PC-9 (cell line): ENCODE measurements at regions not wholly inside any gene's neighbourhood (a gene's known extent, or its start where the extent isn't known, plus 50 kb on each side); places are given as distances from the start of the nearest gene placed in this dataset.

Experiments used
- BruUV-seq: library from RNA; stranded (reverse); fragments of 400-500 nt; replicated peaks from 2 replicates; lab custom pipeline; 2021; lab: Mats Ljungman, UMichigan
- CTCF ChIA-PET: fragments of 300-600 bp; sonication (Branson Sonifier 250); formaldehyde crosslinking; loops from one replicate; lab custom pipeline; 2022; ENCODE audit warnings: antibody characterized with exemption; lab: Charles Lee
- POLR2A ChIA-PET: fragments of 300-600 bp; sonication (Branson Sonifier 250); formaldehyde crosslinking; loops from one replicate; lab custom pipeline; 2022; ENCODE audit warnings: antibody characterized with exemption; ENCODE audit not compliant: unreplicated experiment; lab: Charles Lee
- DNase-seq, 2 experiments: peaks; one replicate each; pipeline versions ENCODE4 v3.0.0 to v3.0.0-alpha.2; 2015 to 2022; ENCODE audit warnings: mixed read lengths in 1 of 2
- H2AFZ ChIP-seq: fragments of 200-600 bp; sonication (generic); 2 replicates; pipeline ENCODE4 v1.8.1; 2017; ENCODE audit warnings: antibody characterized with exemption
- H3F3A ChIP-seq: fragments of 200-600 bp; sonication (generic); 2 replicates; pipeline ENCODE4 v1.8.1; 2017; ENCODE audit warnings: antibody characterized with exemption, mild to moderate bottlenecking, low read depth; ENCODE audit not compliant: insufficient read depth
- H3K27ac ChIP-seq: fragments of 200-600 bp; sonication (generic); 2 replicates; pipeline ENCODE4 v1.6.1; 2016; ENCODE audit warnings: mixed run types
- H3K27me3 ChIP-seq: fragments of 200-600 bp; sonication (generic); 2 replicates; pipeline ENCODE4 v1.6.1; 2016; ENCODE audit warnings: low read depth, mixed run types; ENCODE audit not compliant: insufficient read depth
- H3K36me3 ChIP-seq: fragments of 200-600 bp; sonication (generic); 2 replicates; pipeline ENCODE4 v1.6.1; 2016; ENCODE audit warnings: low read depth, mixed run types
- H3K4me1 ChIP-seq: fragments of 200-600 bp; sonication (generic); replicated peaks from 2 replicates; pipeline ENCODE4 v1.6.1; 2016; ENCODE audit warnings: mixed run types; ENCODE audit not compliant: insufficient read depth
- H3K4me2 ChIP-seq: fragments of 200-600 bp; sonication (generic); 2 replicates; pipeline ENCODE4 v1.6.1; 2017; ENCODE audit warnings: mixed run types
- H3K4me3 ChIP-seq: fragments of 200-600 bp; sonication (generic); 2 replicates; pipeline ENCODE4 v1.6.1; 2016; ENCODE audit warnings: mixed run types
- H3K79me2 ChIP-seq: fragments of 200-600 bp; sonication (generic); 2 replicates; pipeline ENCODE4 v1.6.1; 2017; ENCODE audit warnings: low read depth, mixed run types
- H3K9me2 ChIP-seq: fragments of 200-600 bp; sonication (generic); 2 replicates; pipeline ENCODE4 v1.8.1; 2017; ENCODE audit warnings: mild to moderate bottlenecking; ENCODE audit not compliant: insufficient read depth
- H3K9me3 ChIP-seq: fragments of 200-600 bp; sonication (generic); 2 replicates; pipeline ENCODE4 v1.8.1; 2016; ENCODE audit warnings: low read depth; ENCODE audit not compliant: insufficient read depth
- H4K20me1 ChIP-seq: fragments of 200-600 bp; sonication (generic); 2 replicates; pipeline ENCODE4 v1.8.1; 2017; ENCODE audit not compliant: insufficient read depth
- EZH2 ChIP-seq: fragments of 200-600 bp; sonication (generic); IDR thresholded peaks from 2 replicates; pipeline ENCODE4 v1.8.0; 2017; ENCODE audit warnings: antibody characterized with exemption, low read depth
- intact Hi-C: fragments of 100-400 bp; cut with micrococcal nuclease; formaldehyde crosslinking; loops from one replicate; pipeline ENCODE4 v1.10.0; 2022; ENCODE audit not compliant: unreplicated experiment
- TF ChIP-seq, protein P1 (sequence below): fragments of 200-600 bp; sonication (generic); conservative IDR thresholded peaks from 2 replicates; pipeline ENCODE4 v1.6.1; 2017; ENCODE audit warnings: mixed run types, antibody characterized with exemption, mild to moderate bottlenecking, moderate library complexity

DNA sequence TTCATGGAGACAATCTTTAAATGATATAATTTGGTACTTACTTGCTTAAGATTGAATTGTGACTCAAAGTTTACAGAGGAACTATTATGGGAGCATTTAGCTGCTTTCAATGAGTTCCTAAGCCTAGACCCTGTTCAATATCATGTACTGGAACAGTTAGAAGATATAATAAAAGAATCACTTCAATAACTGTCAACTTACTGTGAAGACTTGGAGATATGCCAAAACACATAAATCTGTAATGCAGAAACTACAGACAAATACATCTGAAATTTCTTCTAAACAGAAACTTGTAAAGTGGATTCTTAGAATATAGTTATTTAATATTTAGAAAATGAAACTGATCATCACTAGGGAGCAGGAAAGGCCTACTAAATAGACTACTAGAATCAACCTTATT is 259.3 kb downstream of the HLX start:
- ChIA-PET POLR2A (no interaction called here), CTCF (no interaction called here)
- Histone ChIP-seq H3K36me3 (no peaks in the 10 kb centered on the region), H3K4me2 (no peak overlapping the region), H3F3A (no peaks in the 10 kb centered on the region), H4K20me1 (no peaks in the 10 kb centered on the region), H3K4me3 (no peak overlapping the region), H3K27ac (no peak overlapping the region), H3K27me3 (no peaks in the 10 kb centered on the region), H3K9me2 (no peaks in the 10 kb centered on the region), H3K9me3 (no peaks in the 10 kb centered on the region), H3K79me2 (no peaks in the 10 kb centered on the region), H2AFZ (no peak overlapping the region), H3K4me1 (no peaks in the 10 kb centered on the region)
- BruUV-seq, result no TSS peak
- TF ChIP-seq EZH2, result no peak
- TF ChIP-seq, protein P1, sequence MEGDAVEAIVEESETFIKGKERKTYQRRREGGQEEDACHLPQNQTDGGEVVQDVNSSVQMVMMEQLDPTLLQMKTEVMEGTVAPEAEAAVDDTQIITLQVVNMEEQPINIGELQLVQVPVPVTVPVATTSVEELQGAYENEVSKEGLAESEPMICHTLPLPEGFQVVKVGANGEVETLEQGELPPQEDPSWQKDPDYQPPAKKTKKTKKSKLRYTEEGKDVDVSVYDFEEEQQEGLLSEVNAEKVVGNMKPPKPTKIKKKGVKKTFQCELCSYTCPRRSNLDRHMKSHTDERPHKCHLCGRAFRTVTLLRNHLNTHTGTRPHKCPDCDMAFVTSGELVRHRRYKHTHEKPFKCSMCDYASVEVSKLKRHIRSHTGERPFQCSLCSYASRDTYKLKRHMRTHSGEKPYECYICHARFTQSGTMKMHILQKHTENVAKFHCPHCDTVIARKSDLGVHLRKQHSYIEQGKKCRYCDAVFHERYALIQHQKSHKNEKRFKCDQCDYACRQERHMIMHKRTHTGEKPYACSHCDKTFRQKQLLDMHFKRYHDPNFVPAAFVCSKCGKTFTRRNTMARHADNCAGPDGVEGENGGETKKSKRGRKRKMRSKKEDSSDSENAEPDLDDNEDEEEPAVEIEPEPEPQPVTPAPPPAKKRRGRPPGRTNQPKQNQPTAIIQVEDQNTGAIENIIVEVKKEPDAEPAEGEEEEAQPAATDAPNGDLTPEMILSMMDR, result no peak
- intact Hi-C loops, result no loop called here
- DNase-seq, result no peak

- ChIA-PET CTCF (no interaction called here), POLR2A (no interaction called here)
- Histone ChIP-seq H3K9me2 (no peaks in the 10 kb centered on the region; the same call in 1 of the 2 replicates), H3K4me1 (no peaks in the 10 kb centered on the region), H3K27ac (no peak overlapping the region), H3K4me3 (no peak overlapping the region), H2AFZ (no peak overlapping the region), H3K27me3 (no peaks in the 10 kb centered on the region), H3F3A (no peaks in the 10 kb centered on the region), H3K4me2 (no peak overlapping the region), H3K36me3 (no peaks in the 10 kb centered on the region), H3K79me2 (no peaks in the 10 kb centered on the region), H4K20me1 (no peaks in the 10 kb centered on the region), H3K9me3 (no peaks in the 10 kb centered on the region)
- intact Hi-C loops, result no loop called here
- no peak for TF ChIP-seq EZH2
- TF ChIP-seq, protein P1, result no peak
- BruUV-seq, result no TSS peak
- no peak for DNase-seq
These were observed 260.7 kb downstream of the HLX start for GRCh38 chr1:221139991-221140390.

DNA sequence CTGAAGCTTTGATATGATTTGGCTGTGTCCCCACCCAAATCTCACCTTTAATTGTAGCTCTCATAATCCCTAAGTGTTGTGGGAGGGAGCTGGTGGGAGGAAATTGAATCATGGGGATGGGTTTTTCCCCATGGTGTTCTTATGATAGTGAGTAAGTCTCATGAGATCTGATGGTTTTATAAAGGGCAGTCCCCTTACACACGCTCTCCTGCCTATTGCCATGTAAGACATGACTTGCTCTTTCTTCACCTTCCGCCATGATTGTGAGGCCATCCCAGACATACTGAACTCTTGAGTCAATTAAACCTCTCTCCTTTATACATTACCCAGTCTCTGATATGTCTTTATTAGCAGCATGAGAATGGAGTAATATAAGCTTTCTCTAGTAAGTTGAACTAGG is 261.9 kb downstream of the HLX start:
- BruUV-seq, result no TSS peak
- H3K27ac ChIP-seq, result no peak overlapping the region
- no peaks in the 10 kb centered on the region for H3K4me1 ChIP-seq
- H3K79me2 ChIP-seq, result no peaks in the 10 kb centered on the region
- no peaks in the 10 kb centered on the region for H3K27me3 ChIP-seq
- no peak overlapping the region for H2AFZ ChIP-seq
- H3K9me3 ChIP-seq, result no peaks in the 10 kb centered on the region
- POLR2A ChIA-PET, result no interaction called here
- intact Hi-C loops, result no loop called here
- TF ChIP-seq, protein P1, result no peak
- no peak for TF ChIP-seq EZH2
- H3K4me2 ChIP-seq, result no peak overlapping the region
- H3F3A ChIP-seq, result no peaks in the 10 kb centered on the region
- DNase-seq, result no peak
- CTCF ChIA-PET, result no interaction called here
- no peak overlapping the region for H3K4me3 ChIP-seq
- H3K9me2 ChIP-seq, result peaks cover 4% of the 10 kb centered on the region; the same call in 1 of the 2 replicates
- no peaks in the 10 kb centered on the region for H4K20me1 ChIP-seq
- H3K36me3 ChIP-seq, result no peaks in the 10 kb centered on the region
